ENCODE measurements at regions not wholly inside any gene's neighbourhood (a gene's known extent, or its start where the extent isn't known, plus 50 kb on each side); places are given as distances from the start of the nearest gene placed in this dataset.

DNA sequence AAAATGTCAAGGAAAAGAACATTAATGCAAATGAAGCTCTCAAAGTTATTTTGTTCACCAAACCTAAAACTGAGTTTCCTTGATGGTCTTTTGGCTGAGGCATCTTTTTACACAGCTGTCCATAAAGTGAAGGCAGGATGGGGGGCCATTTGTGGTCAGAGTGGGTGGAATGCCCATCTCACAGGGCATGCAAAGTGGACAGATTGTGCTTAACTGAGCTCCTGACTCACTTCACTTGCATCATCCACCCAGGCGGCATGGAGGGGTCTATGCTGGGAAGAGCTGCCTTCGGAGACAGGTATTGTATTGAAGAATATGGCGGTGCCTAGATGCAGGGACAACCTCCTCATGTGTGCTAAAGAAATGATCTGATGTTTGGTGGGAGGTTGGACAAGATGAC is 905.3 kb downstream of the KCNMA1 start:
- intact Hi-C loops (cut with DNase I, micrococcal nuclease) = no loop called here

DNA sequence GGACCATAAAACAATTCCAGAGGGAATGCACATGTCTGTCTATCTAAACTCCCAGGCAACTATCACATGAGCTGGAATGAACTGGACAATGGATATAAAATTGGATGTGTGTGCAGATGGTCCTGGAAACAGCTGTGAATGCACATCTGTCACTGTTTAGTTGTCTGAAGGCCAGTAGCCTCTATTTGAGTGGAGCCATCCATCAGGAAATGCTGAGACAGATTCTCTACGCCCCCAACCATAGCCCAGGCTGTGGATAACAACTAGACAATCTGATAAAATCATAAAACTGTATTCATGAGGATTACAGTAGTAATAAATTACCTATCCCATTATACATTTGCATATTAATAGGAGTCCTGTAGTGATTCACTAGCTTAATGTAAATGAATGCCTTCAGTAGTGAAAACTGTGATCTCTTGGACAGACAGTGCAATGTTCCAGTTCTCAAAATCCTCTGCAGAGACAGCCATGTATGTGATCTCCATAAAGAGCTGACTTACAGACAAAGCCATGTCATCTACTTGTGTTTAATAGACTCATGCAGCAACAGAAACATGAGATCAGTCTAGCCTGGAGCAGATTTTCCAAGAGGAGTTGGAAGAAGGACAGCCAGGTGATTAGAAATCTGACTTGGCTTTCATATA is 907.6 kb downstream of the KCNMA1 start:
- CTCF ChIA-PET = no interaction called here
- no peaks in the 10 kb centered on the region for H3K36me3 Mint-ChIP-seq (ENCODE audit: low read depth)
- ATAC-seq (no peak), DNase-seq (no peak)
- H3K4me1 Mint-ChIP-seq = no peaks in the 10 kb centered on the region
- no peaks in the 10 kb centered on the region for H3K27me3 Mint-ChIP-seq
- POLR2A ChIA-PET = no interaction called here
- H3K4me3 Mint-ChIP-seq = no peak overlapping the region
- H3K27ac Mint-ChIP-seq = no peak overlapping the region
- H3K9me3 Mint-ChIP-seq (ENCODE audit: low read depth) = peaks cover 10% of the 10 kb centered on the region
- intact Hi-C loops (cut with DNase I, micrococcal nuclease) = no loop called here

More for the DNA sequence above, 905.3 kb downstream of the KCNMA1 start:
- Mint-ChIP-seq H3K36me3 (ENCODE audit: low read depth) (no peaks in the 10 kb centered on the region), H3K4me3 (no peak overlapping the region), H3K27me3 (no peaks in the 10 kb centered on the region), H3K27ac (no peak overlapping the region), H3K4me1 (no peaks in the 10 kb centered on the region), H3K9me3 (ENCODE audit: low read depth) (peaks cover 10% of the 10 kb centered on the region)
- ATAC-seq (no peak), DNase-seq (no peak)
- POLR2A ChIA-PET = no interaction called here
- CTCF ChIA-PET = no interaction called here

GRCh38 chr10:76729346-76729745 is 908.3 kb downstream of the KCNMA1 start:
- ChIA-PET CTCF (no interaction called here), POLR2A (no interaction called here)
- H3K36me3 Mint-ChIP-seq (ENCODE audit: low read depth) = no peaks in the 10 kb centered on the region
- H3K27me3 Mint-ChIP-seq = no peaks in the 10 kb centered on the region
- ATAC-seq = no peak
- no peak for DNase-seq
- no peak overlapping the region for H3K4me3 Mint-ChIP-seq
- H3K27ac Mint-ChIP-seq = no peak overlapping the region
- intact Hi-C loops (cut with DNase I, micrococcal nuclease) = no loop called here
- peaks cover 10% of the 10 kb centered on the region for H3K9me3 Mint-ChIP-seq (ENCODE audit: low read depth)
- H3K4me1 Mint-ChIP-seq = no peaks in the 10 kb centered on the region

DNA sequence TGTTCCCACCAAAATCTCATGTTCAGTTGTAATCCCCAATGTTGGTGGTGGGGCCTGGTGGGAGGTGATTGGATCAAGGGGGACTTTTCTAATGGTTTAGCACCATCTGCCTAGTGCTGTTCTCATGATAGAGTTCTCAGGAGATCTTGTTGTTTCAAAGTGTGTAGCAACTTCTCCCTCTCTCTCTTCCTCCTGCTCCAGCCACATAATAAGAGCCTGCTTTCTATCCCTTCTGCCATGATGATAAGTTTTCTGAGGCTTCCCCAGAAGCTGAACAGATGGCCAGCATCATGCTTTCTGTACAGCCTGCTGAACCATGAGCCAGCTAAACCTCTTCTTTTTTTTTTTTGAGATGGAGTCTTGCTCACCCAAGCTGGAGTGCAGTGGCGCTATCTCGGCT is 910.6 kb downstream of the KCNMA1 start:
- Mint-ChIP-seq H3K4me1 (no peaks in the 10 kb centered on the region), H3K27ac (no peak overlapping the region), H3K4me3 (no peak overlapping the region), H3K36me3 (ENCODE audit: low read depth) (no peaks in the 10 kb centered on the region), H3K27me3 (no peaks in the 10 kb centered on the region), H3K9me3 (ENCODE audit: low read depth) (peaks cover 9% of the 10 kb centered on the region)
- intact Hi-C loops (cut with DNase I, micrococcal nuclease) = no loop called here
- CTCF ChIA-PET = no interaction called here
- POLR2A ChIA-PET = no interaction called here
- ATAC-seq (no peak), DNase-seq (no peak)

- Mint-ChIP-seq H3K4me1 (no peaks in the 10 kb centered on the region), H3K27ac (no peak overlapping the region), H3K4me3 (no peak overlapping the region), H3K9me3 (ENCODE audit: low read depth) (peaks cover 4% of the 10 kb centered on the region), H3K36me3 (ENCODE audit: low read depth) (no peaks in the 10 kb centered on the region), H3K27me3 (no peaks in the 10 kb centered on the region)
- DNase-seq = no peak
- no peak for ATAC-seq
- ChIA-PET CTCF (no interaction called here), POLR2A (no interaction called here)
- intact Hi-C loops (cut with DNase I, micrococcal nuclease) = no loop called here
Observed at GRCh38 chr10:76723844-76724243, 913.8 kb downstream of the KCNMA1 start.

- H3K36me3 Mint-ChIP-seq (ENCODE audit: low read depth) = no peaks in the 10 kb centered on the region
- intact Hi-C loops (cut with DNase I, micrococcal nuclease) = no loop called here
- CTCF ChIA-PET = interaction anchor here (0.8 kb wide), 1 partner anchor 15 kb away, joined by 3 read pairs; no protein-coding TSS in a partner anchor
- POLR2A ChIA-PET = no interaction called here
- DNase-seq = no peak
- peaks cover 4% of the 10 kb centered on the region for H3K9me3 Mint-ChIP-seq (ENCODE audit: low read depth)
- no peaks in the 10 kb centered on the region for H3K4me1 Mint-ChIP-seq
- H3K27me3 Mint-ChIP-seq = no peaks in the 10 kb centered on the region
- H3K27ac Mint-ChIP-seq = no peak overlapping the region
- no peak for ATAC-seq
- H3K4me3 Mint-ChIP-seq = no peak overlapping the region
Observed at GRCh38 chr10:76721891-76722505, 915.6 kb downstream of the KCNMA1 start.

GRCh38 chr10:76719006-76719405 is 918.6 kb downstream of the KCNMA1 start:
- ATAC-seq (no peak), DNase-seq (no peak)
- intact Hi-C loops (cut with DNase I, micrococcal nuclease) = no loop called here
- POLR2A ChIA-PET = no interaction called here
- Mint-ChIP-seq H3K9me3 (ENCODE audit: low read depth) (peaks cover 4% of the 10 kb centered on the region), H3K4me1 (no peaks in the 10 kb centered on the region), H3K36me3 (ENCODE audit: low read depth) (no peaks in the 10 kb centered on the region), H3K4me3 (no peak overlapping the region), H3K27ac (no peak overlapping the region), H3K27me3 (no peaks in the 10 kb centered on the region)
- CTCF ChIA-PET = interaction anchor here (0.5 kb wide), 1 partner anchor 40 kb away, joined by 5 read pairs; no protein-coding TSS in a partner anchor

GRCh38 chr10:76717141-76717540 is 920.5 kb downstream of the KCNMA1 start:
- no peak overlapping the region for H3K27ac Mint-ChIP-seq
- intact Hi-C loops (cut with DNase I, micrococcal nuclease) = no loop called here
- H3K9me3 Mint-ChIP-seq (ENCODE audit: low read depth) = peaks cover 4% of the 10 kb centered on the region
- ChIA-PET CTCF (no interaction called here), POLR2A (no interaction called here)
- no peak overlapping the region for H3K4me3 Mint-ChIP-seq
- no peaks in the 10 kb centered on the region for H3K36me3 Mint-ChIP-seq (ENCODE audit: low read depth)
- no peaks in the 10 kb centered on the region for H3K27me3 Mint-ChIP-seq
- ATAC-seq = no peak
- DNase-seq = no peak
- no peaks in the 10 kb centered on the region for H3K4me1 Mint-ChIP-seq

DNA sequence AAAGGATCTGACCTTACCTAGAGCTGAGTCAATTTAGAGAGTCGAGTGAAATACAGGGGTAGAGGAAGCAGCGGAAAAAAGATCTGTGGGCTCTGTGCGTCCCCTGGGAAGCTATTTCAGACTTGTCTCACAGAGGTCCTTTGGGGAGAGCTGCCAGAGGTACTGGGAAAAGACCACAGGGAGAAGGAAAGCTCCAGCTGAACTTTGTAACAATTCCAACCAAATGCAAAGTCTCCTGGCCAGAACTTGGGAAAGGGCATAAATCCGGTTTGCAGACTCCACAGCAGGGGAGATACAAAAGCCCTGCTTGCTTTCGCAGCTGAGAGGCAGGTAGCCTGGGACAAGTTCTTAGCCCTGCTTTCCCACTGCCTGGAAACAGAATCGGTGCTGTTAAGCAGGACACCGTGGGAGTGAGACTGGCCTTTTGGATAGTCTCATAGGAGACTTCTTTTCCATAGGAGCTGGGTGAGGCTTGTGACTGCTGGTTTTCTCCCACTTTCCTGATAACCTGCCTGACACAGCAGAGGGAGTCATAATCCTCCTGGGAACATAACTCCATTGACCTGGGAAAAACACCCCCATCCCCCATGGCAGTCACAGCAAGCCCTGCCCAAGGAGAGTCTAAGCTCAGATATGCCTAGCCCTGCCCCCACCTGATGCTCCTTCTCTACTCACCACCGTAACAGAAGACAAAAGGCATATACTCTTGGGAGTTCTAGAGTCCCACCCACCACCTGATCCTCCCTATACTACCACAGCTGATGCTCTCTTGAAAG is 926.2 kb downstream of the KCNMA1 start:
- Mint-ChIP-seq H3K9me3 (ENCODE audit: low read depth) (peaks cover 9% of the 10 kb centered on the region), H3K4me3 (no peak overlapping the region), H3K4me1 (no peaks in the 10 kb centered on the region), H3K27ac (no peak overlapping the region), H3K36me3 (ENCODE audit: low read depth) (no peaks in the 10 kb centered on the region), H3K27me3 (no peaks in the 10 kb centered on the region)
- intact Hi-C loops (cut with DNase I, micrococcal nuclease) = no loop called here
- ATAC-seq (no peak), DNase-seq (no peak)
- ChIA-PET CTCF (interaction anchor here (0.8 kb wide), 1 partner anchor 14 kb away, joined by 3 read pairs; no protein-coding TSS in a partner anchor), POLR2A (no interaction called here)

GRCh38 chr10:76700241-76700640 is 937.4 kb downstream of the KCNMA1 start:
- H3K4me1 Mint-ChIP-seq = no peaks in the 10 kb centered on the region
- H3K27ac Mint-ChIP-seq = no peak overlapping the region
- H3K9me3 Mint-ChIP-seq (ENCODE audit: low read depth) = peaks cover 4% of the 10 kb centered on the region
- intact Hi-C loops (cut with DNase I, micrococcal nuclease) = no loop called here
- no peaks in the 10 kb centered on the region for H3K36me3 Mint-ChIP-seq (ENCODE audit: low read depth)
- ATAC-seq (no peak), DNase-seq (no peak)
- ChIA-PET POLR2A (no interaction called here), CTCF (no interaction called here)
- no peaks in the 10 kb centered on the region for H3K27me3 Mint-ChIP-seq
- H3K4me3 Mint-ChIP-seq = no peak overlapping the region

DNA sequence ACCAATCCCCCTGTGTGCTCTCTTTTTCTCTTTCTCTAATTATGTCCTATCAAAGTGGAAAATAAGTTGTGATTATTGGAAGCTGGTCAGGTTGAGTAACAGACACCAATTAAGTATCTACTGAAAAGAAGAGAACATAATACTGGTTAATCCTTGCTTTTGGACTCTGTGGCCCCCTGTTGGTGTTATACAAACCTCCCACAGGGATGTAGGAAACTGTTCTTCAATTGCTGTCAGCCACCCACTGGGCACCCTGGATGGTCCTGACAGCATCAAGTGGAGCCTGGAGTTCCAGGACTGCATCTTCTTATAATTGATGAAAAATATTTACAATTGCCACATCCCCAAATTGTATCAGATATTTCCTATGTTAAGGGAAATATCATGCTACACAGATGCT is 939.7 kb downstream of the KCNMA1 start:
- no peak for ATAC-seq
- Mint-ChIP-seq H3K4me3 (no peak overlapping the region), H3K9me3 (ENCODE audit: low read depth) (peaks cover 4% of the 10 kb centered on the region), H3K4me1 (no peaks in the 10 kb centered on the region), H3K27me3 (no peaks in the 10 kb centered on the region), H3K36me3 (ENCODE audit: low read depth) (no peaks in the 10 kb centered on the region), H3K27ac (no peak overlapping the region)
- POLR2A ChIA-PET = no interaction called here
- CTCF ChIA-PET = interaction anchor here (0.6 kb wide), 1 partner anchor 13 kb away, joined by 3 read pairs; no protein-coding TSS in a partner anchor
- DNase-seq = no peak
- intact Hi-C loops (cut with DNase I, micrococcal nuclease) = no loop called here

- POLR2A ChIA-PET = no interaction called here
- intact Hi-C loops (cut with DNase I, micrococcal nuclease) = no loop called here
- Mint-ChIP-seq H3K4me3 (no peak overlapping the region), H3K27me3 (no peaks in the 10 kb centered on the region), H3K27ac (no peak overlapping the region), H3K4me1 (no peaks in the 10 kb centered on the region), H3K36me3 (ENCODE audit: low read depth) (no peaks in the 10 kb centered on the region), H3K9me3 (ENCODE audit: low read depth) (peaks cover 7% of the 10 kb centered on the region)
- CTCF ChIA-PET = no interaction called here
- ATAC-seq = no peak
- DNase-seq = no peak
Observed at GRCh38 chr10:76695069-76695468, 942.5 kb downstream of the KCNMA1 start.
